Central memory CD8-positive, alpha-beta T cell (primary cell): ENCODE measurements at regions not wholly inside any gene's neighbourhood (a gene's known extent, or its start where the extent isn't known, plus 50 kb on each side); places are given as distances from the start of the nearest gene placed in this dataset.

ENCODE experiments used
- ATAC-seq: fragments of 150-1000 bp; cut with Tn5 transposase; replicated peaks from 2 replicates; pipeline ENCODE4 v1.10.0; 2022; ENCODE audit warnings: mild to moderate bottlenecking, moderate FRiP score, moderate number of reproducible peaks; ENCODE audit not compliant: poor library complexity, severe bottlenecking; ENCODE audit errors: extremely low read depth
- DNase-seq, 2 donors: peaks; one replicate each; pipeline ENCODE4 v3.0.0; 2021; ENCODE audit warnings: low spot score in 2 of 2
- H3K27ac Mint-ChIP-seq: one replicate; pipeline ENCODE4 v1.8.0; 2022; ENCODE audit warnings: low read depth, mild to moderate bottlenecking, moderate library complexity, mixed read lengths
- H3K27me3 Mint-ChIP-seq: one replicate; pipeline ENCODE4 v1.8.0; 2022; ENCODE audit warnings: mixed read lengths
- H3K36me3 Mint-ChIP-seq: one replicate; pipeline ENCODE4 v1.8.0; 2022; ENCODE audit warnings: mild to moderate bottlenecking, moderate library complexity, mixed read lengths; ENCODE audit not compliant: insufficient read depth
- H3K4me1 Mint-ChIP-seq: one replicate; pipeline ENCODE4 v1.8.0; 2022; ENCODE audit warnings: mixed read lengths
- H3K4me3 Mint-ChIP-seq: one replicate; pipeline ENCODE4 v1.8.0; 2022; ENCODE audit warnings: mild to moderate bottlenecking, moderate library complexity, mixed read lengths
- H3K9me3 Mint-ChIP-seq: one replicate; pipeline ENCODE4 v1.8.0; 2022; ENCODE audit warnings: mixed read lengths

DNA sequence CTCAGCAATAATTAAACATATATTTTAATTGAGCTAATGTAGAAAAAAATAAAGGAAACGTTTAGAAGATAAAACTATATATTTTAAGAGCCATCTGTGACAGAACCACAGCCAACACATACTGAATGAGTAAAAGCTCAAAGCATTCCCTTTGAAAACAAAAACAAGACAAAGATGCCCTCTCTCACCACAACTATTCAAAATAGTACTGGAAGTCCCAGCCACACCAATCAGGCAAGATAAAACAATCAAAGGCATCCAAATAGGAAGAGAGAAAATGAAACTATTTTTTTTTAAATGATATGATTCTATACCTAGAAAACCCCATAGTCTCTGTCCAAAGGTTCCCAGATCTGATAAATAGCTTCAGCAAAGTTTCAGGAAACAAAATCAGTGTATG is 262.0 kb downstream of the HTR1A start:
- no peak overlapping the region for H3K27ac Mint-ChIP-seq
- ATAC-seq = no peak
- no peaks in the 10 kb centered on the region for H3K27me3 Mint-ChIP-seq
- H3K9me3 Mint-ChIP-seq = peaks cover 10% of the 10 kb centered on the region
- no peak for DNase-seq
- H3K4me3 Mint-ChIP-seq = no peak overlapping the region
- no peaks in the 10 kb centered on the region for H3K4me1 Mint-ChIP-seq
- no peaks in the 10 kb centered on the region for H3K36me3 Mint-ChIP-seq

DNA sequence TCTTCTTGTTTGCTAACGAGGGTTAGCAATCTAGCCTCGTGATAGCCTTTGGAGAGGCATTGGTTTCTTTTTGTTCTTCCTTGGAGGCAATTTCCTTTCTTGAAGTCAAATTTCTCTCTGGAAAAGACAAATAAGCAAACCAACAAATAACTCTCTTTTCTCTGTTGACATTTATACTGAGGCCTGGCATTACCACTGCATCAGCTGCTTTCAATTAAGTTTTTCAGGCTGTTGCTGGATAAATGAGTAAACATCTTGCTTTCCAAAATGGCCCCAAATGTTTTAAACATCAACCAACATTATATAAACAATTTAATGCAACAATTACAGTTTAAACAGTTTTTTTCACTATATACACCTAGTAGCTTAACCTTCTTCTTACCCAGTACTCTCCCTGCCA is 264.4 kb downstream of the HTR1A start:
- H3K4me3 Mint-ChIP-seq = no peak overlapping the region
- no peaks in the 10 kb centered on the region for H3K27me3 Mint-ChIP-seq
- no peak overlapping the region for H3K27ac Mint-ChIP-seq
- no peaks in the 10 kb centered on the region for H3K36me3 Mint-ChIP-seq
- no peaks in the 10 kb centered on the region for H3K4me1 Mint-ChIP-seq
- DNase-seq (no peak), ATAC-seq (no peak)
- H3K9me3 Mint-ChIP-seq = peaks cover 8% of the 10 kb centered on the region

GRCh38 chr5:63690546-63690945 is 271.7 kb downstream of the HTR1A start:
- DNase-seq (no peak), ATAC-seq (no peak)
- no peak overlapping the region for H3K4me3 Mint-ChIP-seq
- no peaks in the 10 kb centered on the region for H3K27me3 Mint-ChIP-seq
- H3K36me3 Mint-ChIP-seq = peaks cover 2% of the 10 kb centered on the region
- no peak overlapping the region for H3K27ac Mint-ChIP-seq
- H3K9me3 Mint-ChIP-seq = no peaks in the 10 kb centered on the region
- H3K4me1 Mint-ChIP-seq = no peaks in the 10 kb centered on the region

DNA sequence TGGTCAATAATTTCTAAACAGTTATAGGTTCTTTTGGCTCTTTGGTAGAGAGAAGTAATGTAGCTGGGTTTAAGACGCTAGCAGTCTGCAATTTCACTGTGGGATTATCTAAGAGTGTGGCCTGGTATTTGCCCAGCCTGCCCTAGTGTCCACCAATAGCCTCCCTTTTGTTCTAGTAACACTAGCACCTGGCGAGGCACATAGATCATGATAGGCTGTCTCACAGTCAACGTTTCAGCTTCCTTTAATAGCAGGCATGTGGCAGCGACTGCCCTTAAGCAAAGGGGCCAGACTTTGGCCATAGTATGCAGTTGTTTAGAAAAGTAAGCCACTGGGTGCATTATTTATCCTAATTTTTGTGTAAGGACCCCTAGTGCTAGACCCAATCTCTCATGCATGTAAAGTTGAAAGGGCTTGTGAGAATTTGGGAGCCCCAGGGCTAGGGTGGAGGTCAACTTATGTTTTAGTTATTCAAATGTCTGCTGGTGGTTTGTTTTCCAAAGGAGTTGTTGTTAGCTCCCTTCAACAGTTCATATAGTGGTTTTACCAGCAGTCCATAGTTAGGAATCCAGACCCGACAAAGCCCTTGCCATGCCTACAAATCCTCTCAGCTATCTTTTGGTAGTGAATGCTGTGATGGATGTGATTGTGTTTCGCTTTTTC is 274.3 kb downstream of the HTR1A start:
- Mint-ChIP-seq H3K27ac (no peak overlapping the region), H3K36me3 (peaks cover 2% of the 10 kb centered on the region), H3K9me3 (no peaks in the 10 kb centered on the region), H3K27me3 (no peaks in the 10 kb centered on the region), H3K4me1 (no peaks in the 10 kb centered on the region), H3K4me3 (no peak overlapping the region)
- no peak for DNase-seq
- no peak for ATAC-seq

GRCh38 chr5:63686938-63687337 is 275.3 kb downstream of the HTR1A start:
- ATAC-seq (no peak), DNase-seq (no peak)
- Mint-ChIP-seq H3K36me3 (peaks cover 2% of the 10 kb centered on the region), H3K9me3 (no peaks in the 10 kb centered on the region), H3K27me3 (no peaks in the 10 kb centered on the region), H3K4me1 (no peaks in the 10 kb centered on the region), H3K27ac (no peak overlapping the region), H3K4me3 (no peak overlapping the region)

DNA sequence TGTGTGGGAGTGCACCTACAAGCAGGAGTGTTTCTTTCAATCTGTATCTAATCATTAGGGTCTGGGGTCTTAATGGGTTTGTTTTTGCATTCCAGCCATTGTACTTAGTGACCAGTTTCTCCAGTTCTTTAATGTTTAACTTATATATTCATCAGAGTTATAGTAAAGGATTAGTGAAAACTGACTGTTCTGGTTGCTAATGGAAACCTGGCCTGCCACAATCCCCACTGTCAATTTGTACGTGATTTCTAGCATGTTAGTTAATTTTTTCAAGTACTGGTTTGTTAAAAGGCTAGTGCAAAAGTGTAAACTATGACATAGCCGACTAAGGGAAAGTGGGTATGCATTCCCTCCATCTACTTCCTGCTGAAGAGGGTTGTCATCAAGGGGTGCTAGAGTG is 276.1 kb downstream of the HTR1A start:
- no peak for DNase-seq
- H3K27ac Mint-ChIP-seq = no peak overlapping the region
- H3K9me3 Mint-ChIP-seq = no peaks in the 10 kb centered on the region
- H3K27me3 Mint-ChIP-seq = no peaks in the 10 kb centered on the region
- peaks cover 2% of the 10 kb centered on the region for H3K36me3 Mint-ChIP-seq
- no peak for ATAC-seq
- no peak overlapping the region for H3K4me3 Mint-ChIP-seq
- H3K4me1 Mint-ChIP-seq = no peaks in the 10 kb centered on the region

GRCh38 chr5:63685454-63685853 is 276.8 kb downstream of the HTR1A start:
- Mint-ChIP-seq H3K36me3 (peaks cover 2% of the 10 kb centered on the region), H3K27me3 (no peaks in the 10 kb centered on the region), H3K9me3 (no peaks in the 10 kb centered on the region), H3K4me1 (no peaks in the 10 kb centered on the region), H3K4me3 (no peak overlapping the region), H3K27ac (no peak overlapping the region)
- ATAC-seq = no peak
- DNase-seq = no peak

GRCh38 chr5:63674881-63675280 is 287.4 kb downstream of the HTR1A start:
- Mint-ChIP-seq H3K27ac (no peak overlapping the region), H3K36me3 (peaks cover 2% of the 10 kb centered on the region), H3K4me1 (no peaks in the 10 kb centered on the region), H3K9me3 (peaks cover 20% of the 10 kb centered on the region), H3K27me3 (no peaks in the 10 kb centered on the region), H3K4me3 (no peak overlapping the region)
- DNase-seq (no peak), ATAC-seq (no peak)

- DNase-seq (no peak), ATAC-seq (no peak)
- Mint-ChIP-seq H3K9me3 (peaks cover 11% of the 10 kb centered on the region), H3K36me3 (no peaks in the 10 kb centered on the region), H3K4me3 (no peak overlapping the region), H3K27me3 (no peaks in the 10 kb centered on the region), H3K4me1 (no peaks in the 10 kb centered on the region), H3K27ac (no peak overlapping the region)
Measured at GRCh38 chr5:63655043-63655442, 307.2 kb downstream of the HTR1A start.

GRCh38 chr5:63650581-63650980 is 311.7 kb downstream of the HTR1A start:
- DNase-seq = no peak
- Mint-ChIP-seq H3K36me3 (no peaks in the 10 kb centered on the region), H3K4me1 (no peaks in the 10 kb centered on the region), H3K27ac (no peak overlapping the region), H3K9me3 (peaks cover 7% of the 10 kb centered on the region), H3K27me3 (no peaks in the 10 kb centered on the region), H3K4me3 (no peak overlapping the region)
- ATAC-seq = no peak

DNA sequence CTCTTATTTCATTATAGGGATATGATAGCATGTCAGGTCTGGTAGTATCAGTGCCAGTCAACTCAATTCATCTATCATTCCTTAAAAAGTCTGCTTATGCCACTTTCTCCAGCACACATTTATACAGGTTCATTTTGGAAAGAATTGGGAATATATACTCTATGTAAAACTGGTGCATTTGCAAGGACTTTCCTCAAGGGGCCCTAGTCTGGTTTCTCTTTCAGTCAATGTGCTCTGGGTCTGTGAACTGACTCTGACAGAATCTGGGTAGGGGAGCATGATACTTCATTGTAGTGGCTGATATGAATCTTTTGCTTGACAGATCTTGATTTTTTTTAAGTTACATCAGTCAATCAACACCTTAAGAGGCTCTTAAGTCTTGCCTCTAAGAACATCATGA is 313.9 kb downstream of the HTR1A start:
- no peak for ATAC-seq
- Mint-ChIP-seq H3K9me3 (peaks cover 8% of the 10 kb centered on the region), H3K36me3 (no peaks in the 10 kb centered on the region), H3K27me3 (no peaks in the 10 kb centered on the region), H3K27ac (no peak overlapping the region), H3K4me3 (no peak overlapping the region), H3K4me1 (no peaks in the 10 kb centered on the region)
- no peak for DNase-seq

- Mint-ChIP-seq H3K27ac (no peak overlapping the region), H3K27me3 (no peaks in the 10 kb centered on the region), H3K9me3 (peaks cover 5% of the 10 kb centered on the region), H3K4me1 (no peaks in the 10 kb centered on the region), H3K4me3 (no peak overlapping the region), H3K36me3 (no peaks in the 10 kb centered on the region)
- DNase-seq = no peak
- no peak for ATAC-seq
Measured at GRCh38 chr5:63629951-63630630, 332.2 kb downstream of the HTR1A start.

DNA sequence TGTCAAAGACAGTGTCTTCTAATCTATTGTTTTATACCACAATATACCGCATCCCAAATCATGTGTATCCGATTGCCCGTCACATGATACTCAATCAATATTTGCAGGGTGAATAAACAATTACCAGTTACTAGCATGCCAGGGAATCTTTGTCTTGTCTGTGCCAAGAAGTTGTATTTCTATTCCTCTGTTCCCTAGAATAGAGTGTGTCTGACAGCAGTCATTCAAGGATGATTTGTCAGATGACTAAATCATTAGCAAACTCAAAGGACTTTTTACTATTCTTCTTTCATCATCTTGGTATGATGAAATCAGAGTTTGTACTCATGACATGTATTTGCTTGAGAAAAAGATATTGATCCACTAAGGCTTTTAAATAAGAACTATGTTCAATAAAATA is 348.8 kb downstream of the HTR1A start:
- H3K4me1 Mint-ChIP-seq = no peaks in the 10 kb centered on the region
- ATAC-seq (no peak), DNase-seq (no peak)
- H3K4me3 Mint-ChIP-seq = no peak overlapping the region
- peaks cover 5% of the 10 kb centered on the region for H3K9me3 Mint-ChIP-seq
- H3K36me3 Mint-ChIP-seq = no peaks in the 10 kb centered on the region
- H3K27me3 Mint-ChIP-seq = no peaks in the 10 kb centered on the region
- H3K27ac Mint-ChIP-seq = no peak overlapping the region
